Upper lobe of left lung (tissue), 4 donors: ENCODE measurements at regions not wholly inside any gene's neighbourhood (a gene's known extent, or its start where the extent isn't known, plus 50 kb on each side); places are given as distances from the start of the nearest gene placed in this dataset.

Source experiments
- EP300 ChIP-seq, 4 donors: sonication (generic); formaldehyde crosslinking; IDR thresholded peaks; one replicate each; pipeline ENCODE4 v1.5.1; 2017; ENCODE audit warnings: antibody characterized with exemption in 4 of 4, control low read depth in 2 of 4
- TF ChIP-seq, protein P1 (sequence below), 6 experiments: fragments of 450-650 bp in 4 of 6; fragments of 200-600 bp in 2 of 6; sonication (generic) in 2 of 6; IDR thresholded peaks; one replicate each; pipeline ENCODE4 v1.5.1; 2016 to 2019; ENCODE audit warnings: antibody characterized with exemption in 6 of 6

DNA sequence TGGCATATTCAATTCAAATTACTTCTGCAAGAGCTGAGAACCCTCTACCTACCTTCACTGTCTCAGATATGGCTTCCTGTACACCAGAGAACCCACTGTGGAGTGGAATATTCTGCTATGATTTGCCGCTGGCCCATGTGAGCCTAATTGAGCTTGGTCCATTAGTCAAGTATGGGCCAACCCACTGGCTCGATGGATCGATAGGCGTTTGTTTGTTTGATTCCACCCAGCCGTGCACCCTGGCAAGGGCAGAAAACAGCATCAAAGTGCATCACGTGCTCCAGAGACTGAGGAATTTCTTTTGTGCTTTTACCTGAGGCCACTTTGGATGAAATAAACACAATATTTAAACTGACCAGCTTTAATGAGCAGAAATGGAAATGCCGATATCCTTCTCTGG, 426.3 kb downstream of the AACS start:
- TF ChIP-seq EP300 (IDR thresholded peaks at IDR 0.05) = no peak
- TF ChIP-seq, protein P1, sequence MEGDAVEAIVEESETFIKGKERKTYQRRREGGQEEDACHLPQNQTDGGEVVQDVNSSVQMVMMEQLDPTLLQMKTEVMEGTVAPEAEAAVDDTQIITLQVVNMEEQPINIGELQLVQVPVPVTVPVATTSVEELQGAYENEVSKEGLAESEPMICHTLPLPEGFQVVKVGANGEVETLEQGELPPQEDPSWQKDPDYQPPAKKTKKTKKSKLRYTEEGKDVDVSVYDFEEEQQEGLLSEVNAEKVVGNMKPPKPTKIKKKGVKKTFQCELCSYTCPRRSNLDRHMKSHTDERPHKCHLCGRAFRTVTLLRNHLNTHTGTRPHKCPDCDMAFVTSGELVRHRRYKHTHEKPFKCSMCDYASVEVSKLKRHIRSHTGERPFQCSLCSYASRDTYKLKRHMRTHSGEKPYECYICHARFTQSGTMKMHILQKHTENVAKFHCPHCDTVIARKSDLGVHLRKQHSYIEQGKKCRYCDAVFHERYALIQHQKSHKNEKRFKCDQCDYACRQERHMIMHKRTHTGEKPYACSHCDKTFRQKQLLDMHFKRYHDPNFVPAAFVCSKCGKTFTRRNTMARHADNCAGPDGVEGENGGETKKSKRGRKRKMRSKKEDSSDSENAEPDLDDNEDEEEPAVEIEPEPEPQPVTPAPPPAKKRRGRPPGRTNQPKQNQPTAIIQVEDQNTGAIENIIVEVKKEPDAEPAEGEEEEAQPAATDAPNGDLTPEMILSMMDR (IDR thresholded peaks at IDR 0.05) = no peak
